IMR-90 (cell line): ENCODE measurements at regions not wholly inside any gene's neighbourhood (a gene's known extent, or its start where the extent isn't known, plus 50 kb on each side); places are given as distances from the start of the nearest gene placed in this dataset.

Source experiments
- ATAC-seq: fragments of 200-7000 bp; cut with Tn5 transposase; 2 replicates; pipeline ENCODE4 v1.9.1; 2020; ENCODE audit warnings: low read depth, mild to moderate bottlenecking, moderate library complexity
- BruUV-seq: library from RNA; stranded (reverse); fragments of 400-500 nt; replicated peaks from 2 replicates; lab custom pipeline; 2021; lab: Mats Ljungman, UMichigan
- CTCF ChIA-PET: fragments of 300-600 bp; formaldehyde crosslinking; extraction: SDS; loops from one replicate; lab custom pipeline; 2021; ENCODE audit warnings: antibody characterized with exemption; lab: Yijun Ruan, JAX
- POLR2A ChIA-PET: fragments of 300-600 bp; sonication (Branson Sonifier 250); formaldehyde crosslinking; loops from one replicate; lab custom pipeline; 2022; ENCODE audit warnings: antibody characterized with exemption; ENCODE audit not compliant: unreplicated experiment; lab: Charles Lee
- DNase-seq: peaks from one replicate; pipeline ENCODE4 v3.0.0; 2013
- H2AFZ ChIP-seq: replicated peaks from 2 replicates; pipeline ENCODE3; 2013; ENCODE audit warnings: low read length, mild to moderate bottlenecking; ENCODE audit not compliant: poor library complexity
- H2AK5ac ChIP-seq: 2 replicates; pipeline ENCODE4 v1.6.1; 2013; ENCODE audit warnings: low read depth, low read length, inconsistent platforms
- H2AK9ac ChIP-seq: replicated peaks from 2 replicates; pipeline ENCODE3; 2013; ENCODE audit warnings: mild to moderate bottlenecking, low read depth, low read length, moderate library complexity; ENCODE audit not compliant: poor library complexity
- H2BK120ac ChIP-seq: 2 replicates; pipeline ENCODE4 v1.6.1; 2013; ENCODE audit warnings: low read depth, low read length, inconsistent platforms
- H2BK15ac ChIP-seq: 3 replicates; pipeline ENCODE4 v1.6.1; 2013; ENCODE audit warnings: low read depth, low read length, inconsistent platforms
- H2BK20ac ChIP-seq: 2 replicates; pipeline ENCODE4 v1.6.1; 2013; ENCODE audit warnings: low read depth, mild to moderate bottlenecking, inconsistent platforms, low read length, moderate library complexity
- H2BK5ac ChIP-seq: 2 replicates; pipeline ENCODE4 v1.6.1; 2013; ENCODE audit warnings: mild to moderate bottlenecking, low read depth, low read length, inconsistent platforms; ENCODE audit not compliant: poor library complexity, severe bottlenecking
- H3K14ac ChIP-seq: replicated peaks from 2 replicates; pipeline ENCODE4 v1.6.1; 2013; ENCODE audit warnings: low read depth, low read length, inconsistent platforms
- H3K18ac ChIP-seq: 2 replicates; pipeline ENCODE4 v1.6.1; 2013; ENCODE audit warnings: low read depth, low read length, control low read depth
- H3K23ac ChIP-seq: 2 replicates; pipeline ENCODE4 v1.6.1; 2013; ENCODE audit warnings: low read depth, low read length, inconsistent platforms
- H3K27ac ChIP-seq: 2 replicates; pipeline ENCODE4 v1.5.1; 2013; ENCODE audit warnings: mild to moderate bottlenecking, control low read depth, low read length; ENCODE audit not compliant: insufficient read depth
- H3K27me3 ChIP-seq: 2 replicates; pipeline ENCODE4 v1.6.1; 2013; ENCODE audit warnings: low read length; ENCODE audit not compliant: control insufficient read depth, insufficient read depth
- H3K36me3 ChIP-seq: 2 replicates; pipeline ENCODE4 v1.6.1; 2013; ENCODE audit warnings: low read length, mixed read lengths; ENCODE audit not compliant: control insufficient read depth, insufficient read depth
- H3K4ac ChIP-seq: 2 replicates; pipeline ENCODE4 v1.6.1; 2013; ENCODE audit warnings: low read depth, low read length, inconsistent platforms
- H3K4me1 ChIP-seq: 2 replicates; pipeline ENCODE4 v1.6.1; 2013; ENCODE audit warnings: low read length, mixed read lengths; ENCODE audit not compliant: control insufficient read depth, insufficient read depth
- H3K4me2 ChIP-seq: 2 replicates; pipeline ENCODE4 v1.6.1; 2013; ENCODE audit warnings: low read depth, mild to moderate bottlenecking, control low read depth, low read length, moderate library complexity
- H3K4me3 ChIP-seq: 2 replicates; pipeline ENCODE4 v1.5.1; 2013; ENCODE audit warnings: low read depth, mild to moderate bottlenecking, control low read depth, low read length, moderate library complexity; ENCODE audit not compliant: insufficient read depth
- H3K56ac ChIP-seq: 2 replicates; pipeline ENCODE4 v1.6.1; 2013; ENCODE audit warnings: low read length, inconsistent platforms; ENCODE audit not compliant: insufficient read depth; ENCODE audit errors: extremely low read depth
- H3K79me1 ChIP-seq, 2 experiments: 2 replicates each; pipeline ENCODE4 v1.6.1; 2013; ENCODE audit warnings: low read length in 2 of 2, inconsistent platforms in 1 of 2, low read depth in 1 of 2
- H3K9ac ChIP-seq: 2 replicates; pipeline ENCODE4 v1.6.1; 2013; ENCODE audit warnings: low read depth, low read length, control low read depth
- H3K9me1 ChIP-seq: 2 replicates; pipeline ENCODE4 v1.6.1; 2013; ENCODE audit warnings: low read length, inconsistent platforms; ENCODE audit not compliant: insufficient read depth
- H3K9me3 ChIP-seq: 2 replicates; pipeline ENCODE4 v1.6.1; 2013; ENCODE audit warnings: low read length; ENCODE audit not compliant: control insufficient read depth, insufficient read depth
- H4K20me1 ChIP-seq: 2 replicates; pipeline ENCODE4 v1.6.1; 2013; ENCODE audit warnings: low read length, inconsistent platforms; ENCODE audit not compliant: insufficient read depth
- H4K5ac ChIP-seq: 2 replicates; pipeline ENCODE4 v1.6.1; 2013; ENCODE audit warnings: mild to moderate bottlenecking, low read depth, low read length, control low read depth
- H4K8ac ChIP-seq, 2 experiments: 2 replicates each; pipeline ENCODE4 v1.6.1; 2013; ENCODE audit warnings: low read depth in 2 of 2, low read length in 2 of 2, control low read depth in 1 of 2, inconsistent platforms in 1 of 2
- H4K91ac ChIP-seq: 2 replicates; pipeline ENCODE4 v1.6.1; 2013; ENCODE audit warnings: low read depth, low read length, inconsistent platforms; ENCODE audit not compliant: insufficient read depth
- BHLHE40 ChIP-seq: fragments of 150-350 bp; IDR thresholded peaks from 2 replicates; pipeline ENCODE4 v1.6.1; 2016; ENCODE audit warnings: mild to moderate bottlenecking, low read depth, low read length
- CEBPB ChIP-seq: IDR thresholded peaks from 2 replicates; pipeline ENCODE4 v1.6.1; 2012; ENCODE audit warnings: low read depth, low read length, improper control_type of control experiment
- CHD1 ChIP-seq: IDR thresholded peaks from 2 replicates; pipeline ENCODE4 v1.6.1; 2012; ENCODE audit warnings: low read depth, low read length, improper control_type of control experiment
- FOS ChIP-seq: fragments of 150-350 bp; IDR thresholded peaks from 2 replicates; pipeline ENCODE4 v1.6.1; 2016; ENCODE audit warnings: low read depth, low read length
- MAFK ChIP-seq: IDR thresholded peaks from 2 replicates; pipeline ENCODE4 v1.6.1; 2012; ENCODE audit warnings: low read depth, low read length, improper control_type of control experiment
- MAZ ChIP-seq: IDR thresholded peaks from 2 replicates; pipeline ENCODE4 v1.6.1; 2012; ENCODE audit warnings: low read depth, mild to moderate bottlenecking, low read length, improper control_type of control experiment, moderate library complexity, borderline replicate concordance
- MXI1 ChIP-seq: IDR thresholded peaks from 2 replicates; pipeline ENCODE4 v1.6.1; 2012; ENCODE audit warnings: low read depth, mild to moderate bottlenecking, low read length, moderate library complexity, borderline replicate concordance
- NFE2L2 ChIP-seq: fragments of 150-350 bp; IDR thresholded peaks from 2 replicates; pipeline ENCODE4 v1.6.1; 2016; ENCODE audit warnings: low read depth, mild to moderate bottlenecking, low read length
- POLR2A ChIP-seq: IDR thresholded peaks from 2 replicates; pipeline ENCODE4 v1.6.1; 2012; ENCODE audit warnings: mild to moderate bottlenecking, low read depth, low read length
- RAD21 ChIP-seq: IDR thresholded peaks from 2 replicates; pipeline ENCODE4 v1.6.1; 2012; ENCODE audit warnings: low read length, improper control_type of control experiment
- RCOR1 ChIP-seq: IDR thresholded peaks from 2 replicates; pipeline ENCODE4 v1.6.1; 2012; ENCODE audit warnings: mild to moderate bottlenecking, low read length, improper control_type of control experiment; ENCODE audit not compliant: insufficient replicate concordance
- RFX5 ChIP-seq: IDR thresholded peaks from 2 replicates; pipeline ENCODE4 v1.8.0; 2012; ENCODE audit warnings: low read depth, mild to moderate bottlenecking, low read length, moderate library complexity
- SMC3 ChIP-seq: fragments of 150-350 bp; IDR thresholded peaks from 2 replicates; pipeline ENCODE4 v1.6.1; 2016; ENCODE audit warnings: low read depth, mild to moderate bottlenecking, antibody characterized with exemption, low read length, moderate library complexity
- WGBS, 2 experiments: methylation state at CpG; one replicate each; pipeline versions ENCODE4 v1.1.5 to v1.1.7; 2013; ENCODE audit warnings: missing lambda C conversion rate in 2 of 2; ENCODE audit not compliant: insufficient read length in 1 of 2; ENCODE audit errors: extremely low coverage in 2 of 2; 5-methylcytosine and 5-hydroxymethylcytosine counted together
- dilution Hi-C: fragments of 300-500 bp; cut with HindIII; formaldehyde crosslinking; loops from one replicate; pipeline ENCODE4 v1.14.3; 2018; ENCODE audit warnings: low sequenced_read_pairs; ENCODE audit not compliant: unreplicated experiment
- in situ Hi-C: fragments of 300-500 bp; cut with MboI; formaldehyde crosslinking; loops from 3 replicates; pipeline ENCODE4 v1.14.3; 2019; ENCODE audit warnings: low sequenced_read_pairs, inconsistent platforms, mixed read lengths
- intact Hi-C: fragments of 100-400 bp; cut with micrococcal nuclease; formaldehyde crosslinking; loops from 2 replicates; pipeline ENCODE4 v1.10.0; 2022
- TF ChIP-seq, protein P1 (sequence below): fragments of 150-350 bp; IDR thresholded peaks from 2 replicates; pipeline ENCODE4 v1.6.1; 2017; ENCODE audit warnings: mild to moderate bottlenecking, antibody characterized with exemption, low read length, low read depth
- TF ChIP-seq, protein P2 (sequence below): fragments of 150-350 bp; IDR thresholded peaks from 2 replicates; pipeline ENCODE4 v1.6.1; 2016; ENCODE audit warnings: low read depth, mild to moderate bottlenecking, low read length, moderate library complexity, borderline replicate concordance
- TF ChIP-seq, protein P3 (sequence below): conservative IDR thresholded peaks from 2 replicates; pipeline ENCODE4 v1.5.1; 2012; ENCODE audit warnings: mild to moderate bottlenecking, low read depth, low read length, improper control_type of control experiment

DNA sequence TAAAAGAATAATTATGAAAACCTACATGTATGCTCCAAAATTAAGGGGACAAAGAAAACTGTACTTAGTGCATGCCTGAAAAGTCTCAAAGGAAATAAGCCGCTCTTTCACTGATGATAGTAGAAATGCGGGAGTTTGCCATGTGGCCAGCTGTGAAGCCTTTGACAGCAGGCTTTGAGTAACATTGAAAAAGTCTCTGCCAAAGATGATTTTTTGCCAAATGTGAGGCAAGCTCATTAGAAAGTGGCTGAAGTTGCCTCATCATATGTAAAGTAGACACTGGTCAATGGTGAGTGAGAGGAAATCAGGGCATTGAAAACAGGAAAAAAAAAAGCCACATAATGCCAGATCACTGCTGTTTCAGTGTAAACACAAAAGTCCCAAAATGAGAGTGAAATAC is 2360.1 kb downstream of the PCDH7 start:
- no peak overlapping the region for H3K56ac ChIP-seq
- no peak overlapping the region for H2AK9ac ChIP-seq
- H3K23ac ChIP-seq: no peak overlapping the region
- no peaks in the 10 kb centered on the region for H3K9me3 ChIP-seq
- no peak overlapping the region for H3K14ac ChIP-seq
- ATAC-seq: no peak
- no peak overlapping the region for H4K8ac ChIP-seq
- no peaks in the 10 kb centered on the region for H3K36me3 ChIP-seq
- 100% methylated on average over 1 of the region's 2 CpGs; no CpG with 5 or more reads in 1 of the 2 experiments for WGBS, 2 experiments
- H3K79me1 ChIP-seq: no peaks in the 10 kb centered on the region
- H3K4me1 ChIP-seq: no peaks in the 10 kb centered on the region
- no peaks in the 10 kb centered on the region for H3K27me3 ChIP-seq
- H3K27ac ChIP-seq: no peak overlapping the region
- no TSS peak for BruUV-seq
- in situ Hi-C loops: no loop called here
- intact Hi-C loops: no loop called here
- no peak overlapping the region for H4K5ac ChIP-seq
- H4K91ac ChIP-seq: no peak overlapping the region
- no peak overlapping the region for H3K4ac ChIP-seq
- H2BK20ac ChIP-seq: no peak overlapping the region
- no peak overlapping the region for H3K9ac ChIP-seq
- H4K20me1 ChIP-seq: no peaks in the 10 kb centered on the region
- H3K4me3 ChIP-seq: no peak overlapping the region
- no peak for TF ChIP-seq FOS
- TF ChIP-seq, protein P1, sequence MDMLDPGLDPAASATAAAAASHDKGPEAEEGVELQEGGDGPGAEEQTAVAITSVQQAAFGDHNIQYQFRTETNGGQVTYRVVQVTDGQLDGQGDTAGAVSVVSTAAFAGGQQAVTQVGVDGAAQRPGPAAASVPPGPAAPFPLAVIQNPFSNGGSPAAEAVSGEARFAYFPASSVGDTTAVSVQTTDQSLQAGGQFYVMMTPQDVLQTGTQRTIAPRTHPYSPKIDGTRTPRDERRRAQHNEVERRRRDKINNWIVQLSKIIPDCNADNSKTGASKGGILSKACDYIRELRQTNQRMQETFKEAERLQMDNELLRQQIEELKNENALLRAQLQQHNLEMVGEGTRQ: no peak
- no peak for TF ChIP-seq MXI1
- TF ChIP-seq CHD1: no peak
- no peak for TF ChIP-seq RCOR1
- TF ChIP-seq CEBPB: no peak
- TF ChIP-seq MAFK: no peak
- no peak for TF ChIP-seq NFE2L2
- TF ChIP-seq SMC3: no peak
- no peak for TF ChIP-seq RFX5
- TF ChIP-seq POLR2A: no peak
- no peak for TF ChIP-seq MAZ
- TF ChIP-seq, protein P2, sequence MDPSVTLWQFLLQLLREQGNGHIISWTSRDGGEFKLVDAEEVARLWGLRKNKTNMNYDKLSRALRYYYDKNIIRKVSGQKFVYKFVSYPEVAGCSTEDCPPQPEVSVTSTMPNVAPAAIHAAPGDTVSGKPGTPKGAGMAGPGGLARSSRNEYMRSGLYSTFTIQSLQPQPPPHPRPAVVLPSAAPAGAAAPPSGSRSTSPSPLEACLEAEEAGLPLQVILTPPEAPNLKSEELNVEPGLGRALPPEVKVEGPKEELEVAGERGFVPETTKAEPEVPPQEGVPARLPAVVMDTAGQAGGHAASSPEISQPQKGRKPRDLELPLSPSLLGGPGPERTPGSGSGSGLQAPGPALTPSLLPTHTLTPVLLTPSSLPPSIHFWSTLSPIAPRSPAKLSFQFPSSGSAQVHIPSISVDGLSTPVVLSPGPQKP: no peak
- TF ChIP-seq BHLHE40: no peak
- TF ChIP-seq RAD21: no peak
- TF ChIP-seq, protein P3, sequence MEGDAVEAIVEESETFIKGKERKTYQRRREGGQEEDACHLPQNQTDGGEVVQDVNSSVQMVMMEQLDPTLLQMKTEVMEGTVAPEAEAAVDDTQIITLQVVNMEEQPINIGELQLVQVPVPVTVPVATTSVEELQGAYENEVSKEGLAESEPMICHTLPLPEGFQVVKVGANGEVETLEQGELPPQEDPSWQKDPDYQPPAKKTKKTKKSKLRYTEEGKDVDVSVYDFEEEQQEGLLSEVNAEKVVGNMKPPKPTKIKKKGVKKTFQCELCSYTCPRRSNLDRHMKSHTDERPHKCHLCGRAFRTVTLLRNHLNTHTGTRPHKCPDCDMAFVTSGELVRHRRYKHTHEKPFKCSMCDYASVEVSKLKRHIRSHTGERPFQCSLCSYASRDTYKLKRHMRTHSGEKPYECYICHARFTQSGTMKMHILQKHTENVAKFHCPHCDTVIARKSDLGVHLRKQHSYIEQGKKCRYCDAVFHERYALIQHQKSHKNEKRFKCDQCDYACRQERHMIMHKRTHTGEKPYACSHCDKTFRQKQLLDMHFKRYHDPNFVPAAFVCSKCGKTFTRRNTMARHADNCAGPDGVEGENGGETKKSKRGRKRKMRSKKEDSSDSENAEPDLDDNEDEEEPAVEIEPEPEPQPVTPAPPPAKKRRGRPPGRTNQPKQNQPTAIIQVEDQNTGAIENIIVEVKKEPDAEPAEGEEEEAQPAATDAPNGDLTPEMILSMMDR: no peak
- no peak overlapping the region for H2BK120ac ChIP-seq
- dilution Hi-C loops: no loop called here
- H3K4me2 ChIP-seq: no peak overlapping the region
- H2AFZ ChIP-seq: no peak overlapping the region
- CTCF ChIA-PET: no interaction called here
- no peak for DNase-seq
- H2AK5ac ChIP-seq: no peak overlapping the region
- H2BK5ac ChIP-seq: no peak overlapping the region
- H3K9me1 ChIP-seq: no peaks in the 10 kb centered on the region
- POLR2A ChIA-PET: no interaction called here
- H3K18ac ChIP-seq: no peak overlapping the region
- H2BK15ac ChIP-seq: no peak overlapping the region
